ENCODE measurements at regions not wholly inside any gene's neighbourhood (a gene's known extent, or its start where the extent isn't known, plus 50 kb on each side); places are given as distances from the start of the nearest gene placed in this dataset.

GRCh38 chr14:82075566-82075965 lies 541.9 kb upstream of the SEL1L start:
- H3K4me1 ChIP-seq, result no peaks in the 10 kb centered on the region
- DNase-seq, result no peak
- no peaks in the 10 kb centered on the region for H3K9me3 ChIP-seq
- H3K27ac ChIP-seq, result no peak overlapping the region
- H3K4me3 ChIP-seq, result no peak overlapping the region
- H3K27me3 ChIP-seq, result no peaks in the 10 kb centered on the region
- WGBS, 2 donors, result 15 to 20% methylated on average over 3 of the region's 3 CpGs
- intact Hi-C loops (cut with DNase I), result no loop called here
- no peak for TF ChIP-seq EP300 (IDR thresholded peaks at IDR 0.05)
- TF ChIP-seq POLR2AphosphoS5 (IDR thresholded peaks at IDR 0.05), result no peak
- no peak for TF ChIP-seq POLR2A (IDR thresholded peaks at IDR 0.05)
- no peak for TF ChIP-seq CTCF (IDR thresholded peaks at IDR 0.05)
- H3K36me3 ChIP-seq, result no peaks in the 10 kb centered on the region

GRCh38 chr14:82079553-82079952 lies 545.9 kb upstream of the SEL1L start:
- TF ChIP-seq CTCF (IDR thresholded peaks at IDR 0.05), result no peak
- no peak for TF ChIP-seq EP300 (IDR thresholded peaks at IDR 0.05)
- no peak for TF ChIP-seq POLR2AphosphoS5 (IDR thresholded peaks at IDR 0.05)
- no peak for TF ChIP-seq POLR2A (IDR thresholded peaks at IDR 0.05)
- Histone ChIP-seq H3K4me3 (no peak overlapping the region), H3K9me3 (no peaks in the 10 kb centered on the region), H3K27me3 (no peaks in the 10 kb centered on the region), H3K36me3 (no peaks in the 10 kb centered on the region), H3K4me1 (no peaks in the 10 kb centered on the region), H3K27ac (no peak overlapping the region)
- intact Hi-C loops (cut with DNase I), result no loop called here
- WGBS, 2 donors, result 90 to 93% methylated on average over 3 of the region's 3 CpGs
- no peak for DNase-seq

- WGBS, 2 donors, result 12 to 18% methylated on average over 4 of the region's 4 CpGs
- H3K27me3 ChIP-seq, result no peaks in the 10 kb centered on the region
- H3K27ac ChIP-seq, result no peak overlapping the region
- no peaks in the 10 kb centered on the region for H3K4me1 ChIP-seq
- no peaks in the 10 kb centered on the region for H3K36me3 ChIP-seq
- H3K4me3 ChIP-seq, result no peak overlapping the region
- H3K9me3 ChIP-seq, result no peaks in the 10 kb centered on the region
- no peak for TF ChIP-seq POLR2AphosphoS5 (IDR thresholded peaks at IDR 0.05)
- no peak for TF ChIP-seq EP300 (IDR thresholded peaks at IDR 0.05)
- no peak for TF ChIP-seq CTCF (IDR thresholded peaks at IDR 0.05)
- no peak for TF ChIP-seq POLR2A (IDR thresholded peaks at IDR 0.05)
- intact Hi-C loops (cut with DNase I), result no loop called here
- DNase-seq, result no peak
Measured at GRCh38 chr14:82080370-82080769, 546.7 kb upstream of the SEL1L start.

- Histone ChIP-seq H3K4me1 (no peaks in the 10 kb centered on the region), H3K9me3 (no peaks in the 10 kb centered on the region), H3K36me3 (no peaks in the 10 kb centered on the region), H3K4me3 (no peak overlapping the region), H3K27me3 (no peaks in the 10 kb centered on the region), H3K27ac (no peak overlapping the region)
- intact Hi-C loops (cut with DNase I), result no loop called here
- DNase-seq, result no peak
- 64 to 69% methylated on average over 3 of the region's 3 CpGs for WGBS, 2 donors
- TF ChIP-seq EP300 (IDR thresholded peaks at IDR 0.05), result no peak
Measured at GRCh38 chr14:82084813-82085212, 551.2 kb upstream of the SEL1L start.

GRCh38 chr14:82091097-82091496 lies 557.4 kb upstream of the SEL1L start:
- 81 to 86% methylated on average over 2 of the region's 2 CpGs for WGBS, 2 donors
- no peaks in the 10 kb centered on the region for H3K9me3 ChIP-seq
- DNase-seq, result peak; percentile 48
- peaks cover 0 to 4% (median 0%) of the 10 kb centered on the region in 3 donors for H3K27me3 ChIP-seq
- intact Hi-C loops (cut with DNase I), result no loop called here
- H3K4me1 ChIP-seq, result no peaks in the 10 kb centered on the region
- no peaks in the 10 kb centered on the region for H3K36me3 ChIP-seq
- no peak overlapping the region for H3K27ac ChIP-seq
- no peak for TF ChIP-seq POLR2A (IDR thresholded peaks at IDR 0.05)
- no peak for TF ChIP-seq POLR2AphosphoS5 (IDR thresholded peaks at IDR 0.05)
- TF ChIP-seq CTCF (IDR thresholded peaks at IDR 0.05), result no peak
- no peak for TF ChIP-seq EP300 (IDR thresholded peaks at IDR 0.05)
- H3K4me3 ChIP-seq, result no peak overlapping the region

All from sigmoid colon (tissue), 6 donors.